Ishikawa (cell line): ENCODE measurements at regions not wholly inside any gene's neighbourhood (a gene's known extent, or its start where the extent isn't known, plus 50 kb on each side); places are given as distances from the start of the nearest gene placed in this dataset.

ENCODE experiments used
- CEBPB ChIP-seq: IDR thresholded peaks from 2 replicates; pipeline ENCODE4 v1.6.1; 2012
- CREB1 ChIP-seq: IDR thresholded peaks from 2 replicates; pipeline ENCODE4 v1.6.1; 2012; ENCODE audit warnings: low read depth
- EGR1 ChIP-seq: IDR thresholded peaks from 2 replicates; pipeline ENCODE4 v1.6.1; 2012
- EP300 ChIP-seq: IDR thresholded peaks from 2 replicates; pipeline ENCODE4 v1.6.1; 2012; ENCODE audit warnings: borderline replicate concordance
- MAX ChIP-seq: IDR thresholded peaks from 2 replicates; pipeline ENCODE4 v1.6.1; 2012
- NFIC ChIP-seq: IDR thresholded peaks from 2 replicates; pipeline ENCODE4 v1.6.1; 2012
- RAD21 ChIP-seq: IDR thresholded peaks from 2 replicates; pipeline ENCODE4 v1.6.1; 2012; ENCODE audit warnings: low read depth
- REST ChIP-seq: IDR thresholded peaks from 2 replicates; pipeline ENCODE4 v1.6.1; 2012; ENCODE audit warnings: low read depth, mild to moderate bottlenecking
- YY1 ChIP-seq: IDR thresholded peaks from 2 replicates; pipeline ENCODE4 v1.6.1; 2012; ENCODE audit warnings: low read depth
- ZBTB7A ChIP-seq: IDR thresholded peaks from 2 replicates; pipeline ENCODE4 v1.6.1; 2012; ENCODE audit warnings: low read depth

GRCh38 chr22:22168941-22169867 is 75.4 kb upstream of the VPREB1 start:
- TF ChIP-seq MAX (no peak), NFIC (no peak), RAD21 (no peak), EP300 (no peak), REST (no peak), CEBPB (no peak), YY1 (no peak), ZBTB7A (no peak), EGR1 (no peak), CREB1 (no peak)
